Heart left ventricle (tissue), 13 donors: ENCODE measurements at regions not wholly inside any gene's neighbourhood (a gene's known extent, or its start where the extent isn't known, plus 50 kb on each side); places are given as distances from the start of the nearest gene placed in this dataset.

Experiments used
- POLR2A ChIP-seq, 2 donors: fragments of 450-650 bp; IDR thresholded peaks; one replicate each; pipeline ENCODE4 v1.6.1; 2017; ENCODE audit warnings: antibody characterized with exemption in 2 of 2, mild to moderate bottlenecking in 2 of 2, moderate library complexity in 2 of 2
- TF ChIP-seq, protein P1 (sequence below), 12 donors: fragments of 200-600 bp; sonication (generic) in 4 of 12; IDR thresholded peaks; one replicate each; pipeline versions ENCODE4 v1.5.0 to v1.8.0; 2018 to 2022; ENCODE audit warnings: antibody characterized with exemption in 12 of 12, mild to moderate bottlenecking in 5 of 12
- donor health status: ischemic (EF 13 %, LVEDD 7.1; RV severe dilation, severe dysfunction).
- donor health status: DM: no; HTN: yes; CAD: no.
- donor health status: DM: no; HTN: no; CAD: no.
- donor health status: ischemic (EF 25% LVEDD 6.9; RV normal size, moderate dysfunction).
- donor health status: ischemic (EF 25% LVEDD 5.7; RV mildly dilated, moderate dysfunction).
- donor health status: ischemic (EF 35%, LVEDD 5.7; RV mildly dilated, moderate dysfunction).
- donor health status: nonischemic (EF 11% LVEDD 7.7; RV severe dilation, severe dysfunction).
- donor health status: DM: yes; HTN: yes; CAD: no.
- donor health status: PGD.
- donor health status: ischemic (EF 29% LVEDD 5.4; RV normal size, mild dysfunction).
- donor health status: nonischemic (EF 23%, LVEDD 6.1; RV moderate dilation, normal function).

DNA sequence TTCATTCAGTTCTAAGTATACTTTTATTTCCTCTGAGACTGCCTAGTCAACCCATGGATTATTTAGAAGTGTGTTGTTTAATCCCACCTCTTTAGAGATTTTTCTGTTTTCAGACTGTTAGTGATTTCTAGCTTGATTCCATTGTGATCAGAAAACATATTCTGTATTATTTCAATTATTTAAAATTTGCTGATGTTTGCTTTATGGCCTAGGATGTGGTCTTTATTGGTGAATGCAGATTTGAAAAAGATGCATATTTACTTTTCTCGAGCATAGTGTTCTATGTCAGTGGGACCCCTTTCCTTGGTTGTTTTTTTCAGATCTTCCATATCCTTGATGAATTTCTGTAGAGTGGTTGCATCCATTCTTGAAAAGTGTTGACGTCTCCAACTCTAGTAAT is 487.2 kb upstream of the HS6ST1 start:
- TF ChIP-seq, protein P1, sequence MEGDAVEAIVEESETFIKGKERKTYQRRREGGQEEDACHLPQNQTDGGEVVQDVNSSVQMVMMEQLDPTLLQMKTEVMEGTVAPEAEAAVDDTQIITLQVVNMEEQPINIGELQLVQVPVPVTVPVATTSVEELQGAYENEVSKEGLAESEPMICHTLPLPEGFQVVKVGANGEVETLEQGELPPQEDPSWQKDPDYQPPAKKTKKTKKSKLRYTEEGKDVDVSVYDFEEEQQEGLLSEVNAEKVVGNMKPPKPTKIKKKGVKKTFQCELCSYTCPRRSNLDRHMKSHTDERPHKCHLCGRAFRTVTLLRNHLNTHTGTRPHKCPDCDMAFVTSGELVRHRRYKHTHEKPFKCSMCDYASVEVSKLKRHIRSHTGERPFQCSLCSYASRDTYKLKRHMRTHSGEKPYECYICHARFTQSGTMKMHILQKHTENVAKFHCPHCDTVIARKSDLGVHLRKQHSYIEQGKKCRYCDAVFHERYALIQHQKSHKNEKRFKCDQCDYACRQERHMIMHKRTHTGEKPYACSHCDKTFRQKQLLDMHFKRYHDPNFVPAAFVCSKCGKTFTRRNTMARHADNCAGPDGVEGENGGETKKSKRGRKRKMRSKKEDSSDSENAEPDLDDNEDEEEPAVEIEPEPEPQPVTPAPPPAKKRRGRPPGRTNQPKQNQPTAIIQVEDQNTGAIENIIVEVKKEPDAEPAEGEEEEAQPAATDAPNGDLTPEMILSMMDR (IDR thresholded peaks at IDR 0.05), result no peak
- no peak for TF ChIP-seq POLR2A (IDR thresholded peaks at IDR 0.05)
